HFFc6 (cell line): ENCODE measurements at regions not wholly inside any gene's neighbourhood (a gene's known extent, or its start where the extent isn't known, plus 50 kb on each side); places are given as distances from the start of the nearest gene placed in this dataset.

Experiments
- DNase-seq: peaks from one replicate; pipeline ENCODE4 v3.0.0-alpha.2; 2018
- H3K27ac Mint-ChIP-seq: 2 replicates; pipeline ENCODE4 v1.8.0; 2020; ENCODE audit warnings: mild to moderate bottlenecking, mixed read lengths
- H3K27me3 Mint-ChIP-seq: 2 replicates; pipeline ENCODE4 v1.8.0; 2021; ENCODE audit warnings: mild to moderate bottlenecking, moderate library complexity, mixed read lengths; ENCODE audit not compliant: insufficient read depth
- H3K36me3 Mint-ChIP-seq: 2 replicates; pipeline ENCODE4 v1.8.0; 2021; ENCODE audit warnings: low read depth, mixed read lengths
- H3K4me1 Mint-ChIP-seq: 2 replicates; pipeline ENCODE4 v1.8.0; 2020; ENCODE audit warnings: low read depth, mixed read lengths
- H3K4me3 Mint-ChIP-seq: 2 replicates; pipeline ENCODE4 v1.8.0; 2020; ENCODE audit warnings: mild to moderate bottlenecking, moderate library complexity, mixed read lengths
- H3K9me3 Mint-ChIP-seq: 2 replicates; pipeline ENCODE4 v1.8.0; 2020; ENCODE audit warnings: mild to moderate bottlenecking, mixed read lengths
- CTCF ChIP-seq: fragments of 200-600 bp; sonication (generic); IDR thresholded peaks from 2 replicates; pipeline ENCODE4 v1.5.0; 2021; ENCODE audit warnings: antibody characterized with exemption, mild to moderate bottlenecking

- no peaks in the 10 kb centered on the region for H3K27me3 Mint-ChIP-seq
- no peaks in the 10 kb centered on the region for H3K4me1 Mint-ChIP-seq
- peaks cover 53% of the 10 kb centered on the region for H3K9me3 Mint-ChIP-seq
- H3K4me3 Mint-ChIP-seq, result no peak overlapping the region
- no peak for TF ChIP-seq CTCF
- DNase-seq, result no peak
- H3K27ac Mint-ChIP-seq, result no peak overlapping the region
- no peaks in the 10 kb centered on the region; the same call in 1 of the 2 replicates for H3K36me3 Mint-ChIP-seq
Measured at GRCh38 chr10:18984531-18984930, 64.1 kb upstream of the MALRD1 start.

GRCh38 chr10:18988338-18988737 lies 60.3 kb upstream of the MALRD1 start:
- TF ChIP-seq CTCF, result no peak
- no peak overlapping the region for H3K27ac Mint-ChIP-seq
- peaks cover 46% of the 10 kb centered on the region for H3K9me3 Mint-ChIP-seq
- no peak for DNase-seq
- no peaks in the 10 kb centered on the region for H3K27me3 Mint-ChIP-seq
- H3K4me3 Mint-ChIP-seq, result no peak overlapping the region
- H3K36me3 Mint-ChIP-seq, result no peaks in the 10 kb centered on the region
- H3K4me1 Mint-ChIP-seq, result no peaks in the 10 kb centered on the region
